ENCODE measurements at regions not wholly inside any gene's neighbourhood (a gene's known extent, or its start where the extent isn't known, plus 50 kb on each side); places are given as distances from the start of the nearest gene placed in this dataset.
"Not testable (repeated sequence)": the region's sequence is repeated elsewhere in the genome, so short reads cannot be mapped to it uniquely, and the experiment has no call there.

GRCh38 chr6:37078814-37079213 is 73.4 kb downstream of the FGD2 start:
- no peak for DNase-seq (ENCODE audit: low read depth)

GRCh38 chr6:37081042-37081607 is 75.7 kb downstream of the FGD2 start:
- DNase-seq (ENCODE audit: low read depth) = no peak

- DNase-seq (ENCODE audit: low read depth) = no peak
These were observed 77.1 kb downstream of the FGD2 start for GRCh38 chr6:37082390-37083130.

- DNase-seq (ENCODE audit: low read depth) = no peak
These were observed 78.0 kb downstream of the FGD2 start for GRCh38 chr6:37083243-37084138.

- DNase-seq (ENCODE audit: low read depth) = not testable (repeated sequence)
These were observed 79.2 kb downstream of the FGD2 start for GRCh38 chr6:37084665-37085064.

- no peak for DNase-seq (ENCODE audit: low read depth)
These were observed 79.7 kb downstream of the FGD2 start for GRCh38 chr6:37085198-37085597.

GRCh38 chr6:37088897-37089296 is 81.1 kb upstream of the PIM1 start:
- DNase-seq (ENCODE audit: low read depth) = no peak

GRCh38 chr6:37089783-37090182 is 80.2 kb upstream of the PIM1 start:
- no peak for DNase-seq (ENCODE audit: low read depth)

- DNase-seq (ENCODE audit: low read depth) = not testable (repeated sequence)
These were observed 78.8 kb upstream of the PIM1 start for GRCh38 chr6:37091104-37091503.

GRCh38 chr6:37091586-37091985 is 78.4 kb upstream of the PIM1 start:
- DNase-seq (ENCODE audit: low read depth) = not testable (repeated sequence)

GRCh38 chr6:37092923-37093727 is 76.8 kb upstream of the PIM1 start:
- DNase-seq (ENCODE audit: low read depth) = no peak

GRCh38 chr6:37093728-37094069 is 76.3 kb upstream of the PIM1 start:
- DNase-seq (ENCODE audit: low read depth) = no peak

GRCh38 chr6:37095997-37096396 is 74.0 kb upstream of the PIM1 start:
- no peak for DNase-seq (ENCODE audit: low read depth)

GRCh38 chr6:37097335-37097734 is 72.6 kb upstream of the PIM1 start:
- no peak for DNase-seq (ENCODE audit: low read depth)

- no peak for DNase-seq (ENCODE audit: low read depth)
These were observed 70.5 kb upstream of the PIM1 start for GRCh38 chr6:37099442-37099841.

- DNase-seq (ENCODE audit: low read depth) = no peak
These were observed 69.2 kb upstream of the PIM1 start for GRCh38 chr6:37100745-37101144.

- no peak for DNase-seq (ENCODE audit: low read depth)
These were observed 68.0 kb upstream of the PIM1 start for GRCh38 chr6:37101991-37102298.

GRCh38 chr6:37102299-37103168 is 67.4 kb upstream of the PIM1 start:
- peak; percentile 94 for DNase-seq (ENCODE audit: low read depth)

GRCh38 chr6:37103169-37104039 is 66.5 kb upstream of the PIM1 start:
- peak; percentile 99 for DNase-seq (ENCODE audit: low read depth)

- DNase-seq (ENCODE audit: low read depth) = no peak
These were observed 65.2 kb upstream of the PIM1 start for GRCh38 chr6:37104824-37105147.

Measured in myocyte (in vitro differentiated cells).